Umbilical cord (tissue), 1 donor: ENCODE measurements at regions not wholly inside any gene's neighbourhood (a gene's known extent, or its start where the extent isn't known, plus 50 kb on each side); places are given as distances from the start of the nearest gene placed in this dataset.
"Not testable (repeated sequence)": the region's sequence is repeated elsewhere in the genome, so short reads cannot be mapped to it uniquely, and the experiment has no call there.

Experiments
- DNase-seq: peaks from one replicate; pipeline ENCODE4 v3.0.0-alpha.2; 2015; ENCODE audit warnings: low spot score

- DNase-seq, result no peak
Measured at GRCh38 chr5:60445921-60446320, 254.0 kb downstream of the DEPDC1B start.

DNA sequence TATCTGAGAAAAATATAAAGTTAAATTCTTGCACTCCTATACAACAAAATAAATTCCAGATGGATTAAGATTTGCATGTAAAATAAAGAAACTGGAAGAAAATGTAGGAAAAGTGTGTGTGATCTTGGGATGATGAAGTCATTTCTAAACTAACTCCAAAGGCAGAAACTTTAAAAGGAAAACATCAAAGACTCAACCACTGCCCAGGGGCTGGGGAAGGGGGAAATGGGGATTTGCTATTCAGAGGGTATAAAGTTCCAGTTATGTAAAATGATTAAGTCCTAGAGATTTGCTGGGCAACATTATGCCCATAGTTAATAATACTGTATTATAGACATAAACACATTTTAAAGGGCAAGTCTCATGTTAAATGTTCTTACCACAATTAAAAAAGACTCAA lies 254.5 kb downstream of the DEPDC1B start:
- no peak for DNase-seq

DNA sequence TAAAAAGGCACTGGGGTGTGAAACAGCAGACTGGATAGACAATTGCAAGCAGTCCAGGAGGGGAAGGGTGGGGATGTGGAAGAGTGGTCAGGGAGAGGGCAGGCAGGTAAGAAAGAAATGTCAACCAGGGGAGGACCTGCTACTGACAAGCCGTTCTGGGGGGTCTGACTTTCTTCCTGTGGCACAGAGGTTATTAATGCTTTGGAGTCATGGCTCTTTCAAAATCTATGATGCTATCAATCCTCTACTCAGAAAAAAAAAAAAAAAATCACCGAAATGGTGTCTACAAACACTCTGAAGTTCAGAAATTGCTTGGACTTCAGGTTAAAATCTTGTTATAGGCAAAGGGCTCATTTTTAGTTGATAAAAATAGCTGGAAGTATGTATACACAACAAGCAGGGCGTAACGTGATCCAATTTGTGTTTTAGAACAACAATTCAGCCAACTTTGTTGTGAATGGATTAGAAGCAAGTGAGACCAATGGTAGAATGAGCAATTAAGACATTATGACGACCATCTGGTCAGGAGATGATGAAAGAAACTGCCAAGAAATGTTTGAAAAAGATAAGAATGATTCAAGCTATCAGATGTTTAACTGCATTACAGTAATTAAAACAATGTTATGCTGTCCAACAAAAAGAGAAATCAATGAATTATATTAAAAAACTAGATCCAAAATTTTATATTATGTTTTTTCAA lies 255.2 kb downstream of the DEPDC1B start:
- no peak for DNase-seq

GRCh38 chr5:60439552-60439951 lies 260.4 kb downstream of the DEPDC1B start:
- no peak for DNase-seq

- DNase-seq, result no peak
Measured at GRCh38 chr5:60437308-60437707, 262.7 kb downstream of the DEPDC1B start.

DNA sequence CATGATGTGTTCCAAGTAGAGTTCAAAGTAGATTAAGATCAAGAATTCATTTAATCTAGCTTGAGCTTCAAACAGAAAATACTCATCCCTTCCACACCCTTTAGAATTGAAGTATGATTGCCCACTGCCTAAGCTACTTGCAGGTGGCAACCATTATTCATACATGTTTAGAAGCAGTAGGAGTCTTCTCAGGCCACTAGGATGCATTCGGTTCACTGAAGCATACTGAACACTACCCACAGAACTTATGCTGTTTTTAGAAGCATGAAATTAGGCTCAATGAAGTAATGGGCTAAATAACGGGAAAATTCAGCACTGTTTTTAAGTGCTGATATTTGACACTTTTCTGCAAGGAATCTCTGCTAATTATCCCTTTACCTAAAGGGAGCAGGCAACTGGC lies 263.4 kb downstream of the DEPDC1B start:
- no peak for DNase-seq

DNA sequence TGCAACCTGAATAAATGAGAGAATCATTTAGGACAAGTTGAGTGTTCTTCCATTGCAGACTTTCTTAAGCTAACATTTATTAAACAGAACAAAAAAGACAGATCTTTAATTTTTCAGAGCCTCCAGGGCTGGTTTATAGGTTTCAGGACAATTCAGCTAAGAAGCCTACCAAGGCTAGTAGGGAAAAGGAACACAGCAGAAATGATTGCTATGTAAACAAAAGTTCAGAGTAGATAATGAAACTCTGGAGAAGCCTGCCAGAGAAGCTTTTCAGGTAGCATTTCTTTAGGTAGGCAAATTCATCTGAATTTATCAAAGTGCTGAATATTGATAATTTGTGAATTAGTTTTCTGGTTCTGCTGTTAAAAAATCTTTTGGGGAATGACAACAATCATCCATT lies 264.2 kb downstream of the DEPDC1B start:
- DNase-seq, result no peak

DNA sequence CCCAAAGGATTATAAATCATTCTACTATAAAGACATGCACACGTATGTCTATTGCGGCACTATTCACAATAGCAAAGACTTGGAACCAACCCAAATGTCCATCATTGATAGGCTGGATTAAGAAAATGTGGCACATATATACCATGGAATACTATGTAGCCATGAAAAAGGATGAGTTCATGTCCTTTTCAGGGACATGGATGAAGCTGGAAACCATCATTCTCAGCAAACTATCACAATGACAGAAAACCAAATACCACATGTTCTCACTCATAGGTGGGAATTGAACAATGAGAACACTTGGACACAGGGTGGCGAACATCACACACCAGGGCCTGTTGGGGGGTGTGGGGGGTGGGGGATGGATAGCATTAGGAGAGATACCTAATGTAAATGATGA lies 273.8 kb downstream of the DEPDC1B start:
- not testable (repeated sequence) for DNase-seq

GRCh38 chr5:60420773-60421172 lies 279.2 kb downstream of the DEPDC1B start:
- not testable (repeated sequence) for DNase-seq

- no peak for DNase-seq
Measured at GRCh38 chr5:60417500-60418181, 282.3 kb downstream of the DEPDC1B start.

- no peak for DNase-seq
Measured at GRCh38 chr5:60415443-60415842, 284.5 kb downstream of the DEPDC1B start.

- no peak for DNase-seq
Measured at GRCh38 chr5:60410427-60410826, 289.5 kb downstream of the DEPDC1B start.

DNA sequence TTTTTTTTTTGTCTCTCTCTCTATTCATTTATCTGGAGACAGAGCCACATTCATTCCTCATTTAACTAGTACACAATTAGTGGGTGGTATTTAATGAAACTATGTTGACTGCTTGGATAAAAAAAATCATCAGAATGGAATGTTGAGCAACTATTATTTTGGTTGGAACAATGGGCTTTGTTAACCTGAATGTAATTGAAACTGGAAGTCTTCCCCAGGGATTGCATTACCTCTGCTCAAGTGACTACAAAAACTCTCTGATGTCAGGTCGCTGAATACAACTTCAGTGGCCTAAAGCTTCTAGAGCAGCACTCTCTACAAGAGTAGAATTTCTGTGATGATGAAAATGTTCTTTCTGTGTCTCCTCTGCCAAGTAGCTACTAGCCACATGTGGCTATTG lies 295.8 kb downstream of the DEPDC1B start:
- no peak for DNase-seq

DNA sequence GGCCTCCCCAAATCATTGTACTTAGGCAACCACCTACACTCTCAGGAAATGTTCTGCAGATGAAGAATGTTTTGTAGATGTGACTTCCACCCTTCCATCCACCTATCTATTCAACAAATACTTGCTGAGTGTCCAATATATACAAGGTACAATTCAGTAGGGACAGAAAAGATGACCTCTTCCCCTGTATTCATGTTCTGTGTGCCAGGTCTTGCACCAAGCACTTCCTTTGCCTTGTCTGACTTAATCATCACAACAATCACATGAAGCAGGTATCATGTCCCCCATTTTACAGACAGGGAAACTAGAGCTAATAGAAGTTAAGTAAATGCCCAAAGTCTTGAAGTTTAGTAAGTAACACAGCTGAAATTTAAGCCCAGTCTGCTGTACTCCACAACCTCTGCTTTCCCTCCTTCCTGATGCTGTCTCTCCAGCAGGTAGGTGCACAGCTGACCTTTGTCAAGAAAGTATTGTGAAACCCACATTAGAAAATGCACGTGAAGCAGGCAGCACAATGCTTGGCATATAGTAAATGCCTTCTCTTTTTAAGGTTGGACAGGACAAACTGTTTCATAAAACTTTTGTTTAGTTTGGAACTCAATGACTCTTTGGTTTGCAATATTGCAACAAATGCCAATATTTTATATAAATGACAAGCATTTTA lies 296.5 kb downstream of the DEPDC1B start:
- DNase-seq, result no peak

DNA sequence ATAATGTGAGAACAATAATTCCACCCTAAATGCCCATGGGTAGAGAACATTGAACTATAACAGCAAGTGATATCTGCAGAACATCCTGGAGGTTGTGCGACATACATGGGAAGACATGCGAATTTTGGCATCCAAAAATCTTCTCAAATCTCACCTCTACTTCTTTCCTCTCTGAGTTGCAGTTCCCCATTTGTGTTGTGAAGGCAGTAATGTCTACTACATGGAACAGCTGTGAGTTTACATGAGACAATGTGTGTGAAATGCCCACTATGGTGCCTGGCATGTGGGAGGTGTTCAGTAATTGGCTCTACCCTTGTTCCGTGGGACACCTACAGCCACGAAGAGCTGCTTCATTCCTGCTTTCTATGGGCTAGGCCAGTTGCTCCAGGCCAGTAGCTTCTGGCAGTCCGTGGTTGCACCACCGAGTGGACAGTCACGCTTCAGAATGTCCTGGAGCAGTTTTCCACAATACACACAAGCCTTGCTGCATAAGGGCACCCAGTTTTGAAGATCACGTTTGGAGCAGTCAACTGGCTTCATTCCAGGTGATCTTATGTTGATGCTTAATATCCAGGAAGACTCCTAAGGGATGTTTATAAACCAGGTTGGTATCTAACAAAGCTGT lies 297.7 kb downstream of the DEPDC1B start:
- no peak for DNase-seq

DNA sequence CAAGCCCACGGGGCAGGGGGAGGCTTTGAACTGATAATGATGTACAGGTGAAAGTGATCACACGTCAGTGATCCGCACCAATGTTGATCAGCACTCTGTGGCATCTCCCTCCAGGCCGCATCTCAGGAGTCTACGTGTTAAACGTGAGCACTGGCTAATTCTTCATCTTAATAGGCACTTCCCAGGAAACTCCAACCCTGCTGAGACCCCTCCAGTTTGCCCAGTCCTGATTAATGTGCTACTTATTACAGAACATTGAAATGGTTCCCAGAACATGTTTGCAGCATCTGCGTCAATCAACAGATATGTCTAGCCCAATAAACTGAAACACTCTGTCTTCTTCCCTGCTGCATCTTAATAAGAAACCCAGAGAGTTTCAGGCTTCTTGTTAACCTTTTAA lies 298.4 kb downstream of the DEPDC1B start:
- no peak for DNase-seq

GRCh38 chr5:60399507-60399906 lies 300.5 kb downstream of the DEPDC1B start:
- DNase-seq, result no peak

GRCh38 chr5:60395712-60396329 lies 304.1 kb downstream of the DEPDC1B start:
- no peak for DNase-seq

DNA sequence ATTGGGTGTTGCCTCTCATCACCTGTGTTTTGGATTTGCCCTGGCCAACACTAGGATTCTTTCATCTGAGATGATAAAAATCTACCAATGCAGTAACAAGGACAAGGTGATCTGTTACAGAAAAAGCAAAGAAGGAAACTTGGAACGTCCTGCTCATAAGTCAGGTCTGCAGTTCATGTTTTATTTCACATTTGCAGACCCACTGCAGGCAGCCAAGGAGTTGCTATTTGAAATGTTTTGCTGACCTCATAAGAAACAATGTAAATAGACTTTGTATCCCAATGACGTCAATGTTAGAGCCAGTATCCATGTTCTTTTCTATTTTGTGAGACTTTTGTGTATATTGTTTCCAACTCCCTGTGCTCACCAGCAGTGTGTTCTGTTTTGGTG lies 312.9 kb downstream of the DEPDC1B start:
- no peak for DNase-seq

GRCh38 chr5:60386436-60387050 lies 313.4 kb downstream of the DEPDC1B start:
- DNase-seq, result no peak

GRCh38 chr5:60382716-60383115 lies 317.2 kb downstream of the DEPDC1B start:
- peak; percentile 43 for DNase-seq

GRCh38 chr5:60379907-60380306 lies 320.1 kb downstream of the DEPDC1B start:
- no peak for DNase-seq
